PC-3 (cell line): ENCODE measurements at regions not wholly inside any gene's neighbourhood (a gene's known extent, or its start where the extent isn't known, plus 50 kb on each side); places are given as distances from the start of the nearest gene placed in this dataset.

Experiments
- EZH2 ChIP-seq: fragments of 300-600 bp; sonication (generic); IDR thresholded peaks from one replicate; pipeline ENCODE4 v1.6.1; 2017; ENCODE audit warnings: antibody characterized with exemption, mild to moderate bottlenecking, low read length; ENCODE audit not compliant: unreplicated experiment
- EZH2phosphoT487 ChIP-seq: fragments of 300-600 bp; sonication (generic); IDR thresholded peaks from 2 replicates; pipeline ENCODE4 v1.6.1; 2018; ENCODE audit warnings: mild to moderate bottlenecking, antibody characterized with exemption, low read length, borderline replicate concordance
- TF ChIP-seq, protein P1 (sequence below): fragments of 300-600 bp; sonication (generic); conservative IDR thresholded peaks from 2 replicates; pipeline ENCODE4 v1.5.1; 2017; ENCODE audit warnings: antibody characterized with exemption, low read depth, mild to moderate bottlenecking, low read length

DNA sequence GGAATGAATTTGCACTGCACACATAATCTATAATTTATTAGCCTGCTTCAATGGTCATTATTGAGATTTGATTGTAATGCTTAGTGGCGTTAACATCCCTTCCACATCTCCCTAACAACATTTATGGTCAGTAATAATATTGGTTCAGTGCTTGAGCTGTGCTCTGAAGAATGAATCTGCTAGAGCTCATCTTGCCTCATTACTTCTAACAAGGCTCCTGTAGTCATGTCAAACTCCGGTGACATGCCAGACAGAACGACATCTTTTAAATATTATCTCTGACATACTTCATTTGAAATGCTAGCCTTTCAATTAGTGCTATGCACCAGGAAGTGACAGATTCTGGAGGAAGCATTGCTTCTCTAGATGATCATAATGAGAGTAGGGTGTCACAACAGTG, 240.3 kb upstream of the BTBD3 start:
- TF ChIP-seq EZH2, result no peak
- TF ChIP-seq, protein P1, sequence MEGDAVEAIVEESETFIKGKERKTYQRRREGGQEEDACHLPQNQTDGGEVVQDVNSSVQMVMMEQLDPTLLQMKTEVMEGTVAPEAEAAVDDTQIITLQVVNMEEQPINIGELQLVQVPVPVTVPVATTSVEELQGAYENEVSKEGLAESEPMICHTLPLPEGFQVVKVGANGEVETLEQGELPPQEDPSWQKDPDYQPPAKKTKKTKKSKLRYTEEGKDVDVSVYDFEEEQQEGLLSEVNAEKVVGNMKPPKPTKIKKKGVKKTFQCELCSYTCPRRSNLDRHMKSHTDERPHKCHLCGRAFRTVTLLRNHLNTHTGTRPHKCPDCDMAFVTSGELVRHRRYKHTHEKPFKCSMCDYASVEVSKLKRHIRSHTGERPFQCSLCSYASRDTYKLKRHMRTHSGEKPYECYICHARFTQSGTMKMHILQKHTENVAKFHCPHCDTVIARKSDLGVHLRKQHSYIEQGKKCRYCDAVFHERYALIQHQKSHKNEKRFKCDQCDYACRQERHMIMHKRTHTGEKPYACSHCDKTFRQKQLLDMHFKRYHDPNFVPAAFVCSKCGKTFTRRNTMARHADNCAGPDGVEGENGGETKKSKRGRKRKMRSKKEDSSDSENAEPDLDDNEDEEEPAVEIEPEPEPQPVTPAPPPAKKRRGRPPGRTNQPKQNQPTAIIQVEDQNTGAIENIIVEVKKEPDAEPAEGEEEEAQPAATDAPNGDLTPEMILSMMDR, result no peak
- no peak for TF ChIP-seq EZH2phosphoT487
